SK-N-SH treated with all-trans-retinoic acid at 6 μM for 48 hours (cell line): ENCODE measurements at regions not wholly inside any gene's neighbourhood (a gene's known extent, or its start where the extent isn't known, plus 50 kb on each side); places are given as distances from the start of the nearest gene placed in this dataset.

ENCODE experiments used
- ESRRG ChIP-seq: fragments of 250-450 bp; sonication (Bioruptor Pico); IDR thresholded peaks from 2 replicates; pipeline ENCODE4 v1.6.1; 2021; ENCODE audit warnings: mild to moderate bottlenecking
- GLIS3 ChIP-seq: fragments of 250-450 bp; sonication (Bioruptor Pico); IDR thresholded peaks from 2 replicates; pipeline ENCODE4 v1.5.0; 2020; ENCODE audit warnings: mild to moderate bottlenecking, moderate library complexity
- ISL1 ChIP-seq: fragments of 250-450 bp; sonication (Bioruptor Pico); IDR thresholded peaks from 2 replicates; pipeline ENCODE4 v2.1.2; 2022; ENCODE audit warnings: mild to moderate bottlenecking, moderate library complexity
- OSR1 ChIP-seq: fragments of 250-450 bp; sonication (Bioruptor Pico); IDR thresholded peaks from 2 replicates; pipeline ENCODE4 v1.8.0; 2022; ENCODE audit warnings: moderate library complexity, mild to moderate bottlenecking, inconsistent platforms
- RARB ChIP-seq: fragments of 250-450 bp; sonication (Bioruptor Pico); IDR thresholded peaks from 2 replicates; pipeline ENCODE4 v1.8.0; 2021; ENCODE audit warnings: mild to moderate bottlenecking, moderate library complexity
- TCF4 ChIP-seq: fragments of 250-450 bp; sonication (Bioruptor Pico); IDR thresholded peaks from 2 replicates; pipeline ENCODE4 v1.8.0; 2021; ENCODE audit warnings: mild to moderate bottlenecking, moderate library complexity, borderline replicate concordance
- ZFP30 ChIP-seq: fragments of 450-650 bp; formaldehyde crosslinking; IDR thresholded peaks from 2 replicates; pipeline ENCODE4 v1.5.0; 2022; ENCODE audit warnings: mild to moderate bottlenecking, moderate library complexity

- TF ChIP-seq RARB (CRISPR knock-in tag): no peak
- no peak for TF ChIP-seq TCF4 (CRISPR knock-in tag)
- TF ChIP-seq ZFP30: no peak
- no peak for TF ChIP-seq ESRRG (CRISPR knock-in tag)
- TF ChIP-seq ISL1 (CRISPR knock-in tag): no peak
- TF ChIP-seq OSR1 (CRISPR knock-in tag): no peak
- TF ChIP-seq GLIS3 (CRISPR knock-in tag): no peak
Measured at GRCh38 chr12:87518481-87518880, 510.7 kb downstream of the C12orf50 start.
